ENCODE measurements at regions not wholly inside any gene's neighbourhood (a gene's known extent, or its start where the extent isn't known, plus 50 kb on each side); places are given as distances from the start of the nearest gene placed in this dataset.

DNA sequence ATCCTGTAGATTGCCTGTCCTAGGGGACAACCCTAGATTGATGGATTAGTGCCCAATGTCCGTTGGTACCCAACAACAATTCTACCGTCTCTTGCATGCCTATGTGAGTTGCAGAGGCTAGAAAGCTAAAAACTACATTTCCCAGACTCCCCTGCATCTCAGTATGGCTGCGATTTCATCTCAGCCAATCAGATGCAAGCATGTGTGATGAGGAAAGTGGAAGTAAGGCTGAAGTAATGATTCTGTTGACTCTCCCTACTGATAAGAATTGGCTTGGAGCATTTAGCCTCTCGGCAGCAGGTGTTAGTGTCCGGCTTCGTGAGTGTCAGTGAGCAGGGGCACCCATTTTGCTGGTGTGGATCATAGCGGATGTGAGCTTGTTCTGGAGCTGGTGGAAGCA is 171.9 kb downstream of the FGFR2 start (continued):
- no peak for TF ChIP-seq REST (IDR thresholded peaks at IDR 0.05; ENCODE audit: low read depth, low read length)
- TF ChIP-seq, protein P1, sequence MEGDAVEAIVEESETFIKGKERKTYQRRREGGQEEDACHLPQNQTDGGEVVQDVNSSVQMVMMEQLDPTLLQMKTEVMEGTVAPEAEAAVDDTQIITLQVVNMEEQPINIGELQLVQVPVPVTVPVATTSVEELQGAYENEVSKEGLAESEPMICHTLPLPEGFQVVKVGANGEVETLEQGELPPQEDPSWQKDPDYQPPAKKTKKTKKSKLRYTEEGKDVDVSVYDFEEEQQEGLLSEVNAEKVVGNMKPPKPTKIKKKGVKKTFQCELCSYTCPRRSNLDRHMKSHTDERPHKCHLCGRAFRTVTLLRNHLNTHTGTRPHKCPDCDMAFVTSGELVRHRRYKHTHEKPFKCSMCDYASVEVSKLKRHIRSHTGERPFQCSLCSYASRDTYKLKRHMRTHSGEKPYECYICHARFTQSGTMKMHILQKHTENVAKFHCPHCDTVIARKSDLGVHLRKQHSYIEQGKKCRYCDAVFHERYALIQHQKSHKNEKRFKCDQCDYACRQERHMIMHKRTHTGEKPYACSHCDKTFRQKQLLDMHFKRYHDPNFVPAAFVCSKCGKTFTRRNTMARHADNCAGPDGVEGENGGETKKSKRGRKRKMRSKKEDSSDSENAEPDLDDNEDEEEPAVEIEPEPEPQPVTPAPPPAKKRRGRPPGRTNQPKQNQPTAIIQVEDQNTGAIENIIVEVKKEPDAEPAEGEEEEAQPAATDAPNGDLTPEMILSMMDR (IDR thresholded peaks at IDR 0.05) = no peak
- TF ChIP-seq CHD2 (IDR thresholded peaks at IDR 0.05; ENCODE audit: low read length, partially characterized antibody) = no peak

Small RNA genes in the stretch of these regions (small RNA-seq; reads per million reads assigned to genes)
- gene RN7SKP167 = 0 reads per million in 7 experiments

Data from SK-N-SH (cell line).